ENCODE measurements at regions not wholly inside any gene's neighbourhood (a gene's known extent, or its start where the extent isn't known, plus 50 kb on each side); places are given as distances from the start of the nearest gene placed in this dataset.

GRCh38 chr9:118482306-118482705 lies 778.1 kb downstream of the TLR4 start:
- Histone ChIP-seq H3K27me3 (ENCODE audit: insufficient read depth, low read length) (no peaks in the 10 kb centered on the region), H3K36me3 (ENCODE audit: insufficient read depth, low read length) (no peaks in the 10 kb centered on the region), H2AFZ (ENCODE audit: low read depth, low read length) (no peak overlapping the region), H3K9me3 (ENCODE audit: insufficient read depth, low read depth, low read length) (no peaks in the 10 kb centered on the region), H3K4me2 (ENCODE audit: low read length) (no peak overlapping the region), H4K20me1 (ENCODE audit: insufficient read depth, low read length) (no peaks in the 10 kb centered on the region), H3K27ac (ENCODE audit: low read depth, low read length) (no peak overlapping the region), H3K4me3 (ENCODE audit: insufficient read depth, low read depth, low read length) (no peak overlapping the region), H3K79me2 (ENCODE audit: insufficient read depth, low read length) (no peaks in the 10 kb centered on the region), H3K4me1 (ENCODE audit: insufficient read depth, low read length) (no peaks in the 10 kb centered on the region), H3K9ac (ENCODE audit: low read length) (no peak overlapping the region)
- Mint-ChIP-seq H3K9me3 (ENCODE audit: unreplicated experiment) (no peaks in the 10 kb centered on the region), H3K36me3 (ENCODE audit: low read depth, unreplicated experiment) (no peaks in the 10 kb centered on the region), H3K4me3 (ENCODE audit: unreplicated experiment) (no peak overlapping the region), H3K4me1 (ENCODE audit: low read depth, unreplicated experiment) (no peaks in the 10 kb centered on the region), H3K27ac (ENCODE audit: unreplicated experiment) (no peak overlapping the region), H3K27me3 (ENCODE audit: low read depth, unreplicated experiment) (peaks cover 5% of the 10 kb centered on the region)
- TF ChIP-seq CTCF (IDR thresholded peaks at IDR 0.05; ENCODE audit: insufficient read depth, low read depth, low read length) (no peak), EZH2 (IDR thresholded peaks at IDR 0.05; ENCODE audit: insufficient read depth, low read length) (no peak)
- DNase-seq (ENCODE audit: low read depth) (no peak), FAIRE-seq (no peak)

- DNase-seq (ENCODE audit: low read depth) (no peak), FAIRE-seq (no peak)
- H2AFZ ChIP-seq (ENCODE audit: low read depth, low read length): no peak overlapping the region
- no peaks in the 10 kb centered on the region for H3K9me3 ChIP-seq (ENCODE audit: insufficient read depth, low read depth, low read length)
- Mint-ChIP-seq H3K9me3 (ENCODE audit: unreplicated experiment) (no peaks in the 10 kb centered on the region), H3K36me3 (ENCODE audit: low read depth, unreplicated experiment) (no peaks in the 10 kb centered on the region), H3K4me3 (ENCODE audit: unreplicated experiment) (no peak overlapping the region), H3K27me3 (ENCODE audit: low read depth, unreplicated experiment) (peaks cover 9% of the 10 kb centered on the region), H3K4me1 (ENCODE audit: low read depth, unreplicated experiment) (no peaks in the 10 kb centered on the region), H3K27ac (ENCODE audit: unreplicated experiment) (no peak overlapping the region)
- H4K20me1 ChIP-seq (ENCODE audit: insufficient read depth, low read length): no peaks in the 10 kb centered on the region
- no peaks in the 10 kb centered on the region for H3K36me3 ChIP-seq (ENCODE audit: insufficient read depth, low read length)
- TF ChIP-seq CTCF (IDR thresholded peaks at IDR 0.05; ENCODE audit: insufficient read depth, low read depth, low read length): no peak
- TF ChIP-seq EZH2 (IDR thresholded peaks at IDR 0.05; ENCODE audit: insufficient read depth, low read length): no peak
- no peaks in the 10 kb centered on the region for H3K79me2 ChIP-seq (ENCODE audit: insufficient read depth, low read length)
- no peaks in the 10 kb centered on the region for H3K27me3 ChIP-seq (ENCODE audit: insufficient read depth, low read length)
- no peak overlapping the region for H3K4me3 ChIP-seq (ENCODE audit: insufficient read depth, low read depth, low read length)
- no peaks in the 10 kb centered on the region for H3K4me1 ChIP-seq (ENCODE audit: insufficient read depth, low read length)
- no peak overlapping the region for H3K4me2 ChIP-seq (ENCODE audit: low read length)
- H3K9ac ChIP-seq (ENCODE audit: low read length): no peak overlapping the region
- H3K27ac ChIP-seq (ENCODE audit: low read depth, low read length): no peak overlapping the region
Observed at GRCh38 chr9:118483677-118484076, 779.5 kb downstream of the TLR4 start.

- TF ChIP-seq CTCF (IDR thresholded peaks at IDR 0.05; ENCODE audit: insufficient read depth, low read depth, low read length) (no peak), EZH2 (IDR thresholded peaks at IDR 0.05; ENCODE audit: insufficient read depth, low read length) (no peak)
- H3K4me1 Mint-ChIP-seq (ENCODE audit: low read depth, unreplicated experiment): no peaks in the 10 kb centered on the region
- FAIRE-seq (no peak), DNase-seq (ENCODE audit: low read depth) (no peak)
- Histone ChIP-seq H2AFZ (ENCODE audit: low read depth, low read length) (no peak overlapping the region), H3K9ac (ENCODE audit: low read length) (no peak overlapping the region), H3K9me3 (ENCODE audit: insufficient read depth, low read depth, low read length) (no peaks in the 10 kb centered on the region), H3K36me3 (ENCODE audit: insufficient read depth, low read length) (no peaks in the 10 kb centered on the region), H3K79me2 (ENCODE audit: insufficient read depth, low read length) (no peaks in the 10 kb centered on the region), H3K27ac (ENCODE audit: low read depth, low read length) (no peak overlapping the region), H3K4me3 (ENCODE audit: insufficient read depth, low read depth, low read length) (no peak overlapping the region), H3K4me1 (ENCODE audit: insufficient read depth, low read length) (no peaks in the 10 kb centered on the region), H3K27me3 (ENCODE audit: insufficient read depth, low read length) (no peaks in the 10 kb centered on the region), H4K20me1 (ENCODE audit: insufficient read depth, low read length) (no peaks in the 10 kb centered on the region), H3K4me2 (ENCODE audit: low read length) (no peak overlapping the region)
- no peaks in the 10 kb centered on the region for H3K36me3 Mint-ChIP-seq (ENCODE audit: low read depth, unreplicated experiment)
- peaks cover 6% of the 10 kb centered on the region for H3K27me3 Mint-ChIP-seq (ENCODE audit: low read depth, unreplicated experiment)
- peaks cover 3% of the 10 kb centered on the region for H3K9me3 Mint-ChIP-seq (ENCODE audit: unreplicated experiment)
- no peak overlapping the region for H3K4me3 Mint-ChIP-seq (ENCODE audit: unreplicated experiment)
- no peak overlapping the region for H3K27ac Mint-ChIP-seq (ENCODE audit: unreplicated experiment)
Observed at GRCh38 chr9:118503236-118503635, 799.0 kb downstream of the TLR4 start.

Data from astrocyte (in vitro differentiated cells and primary cell).